GM12872 (cell line): ENCODE measurements at regions not wholly inside any gene's neighbourhood (a gene's known extent, or its start where the extent isn't known, plus 50 kb on each side); places are given as distances from the start of the nearest gene placed in this dataset.

Source experiments
- TF ChIP-seq, protein P1 (sequence below): IDR thresholded peaks from 3 replicates; pipeline ENCODE4 v1.5.1; 2011; ENCODE audit warnings: low read depth, mild to moderate bottlenecking, low read length, moderate library complexity; ENCODE audit not compliant: insufficient read depth

DNA sequence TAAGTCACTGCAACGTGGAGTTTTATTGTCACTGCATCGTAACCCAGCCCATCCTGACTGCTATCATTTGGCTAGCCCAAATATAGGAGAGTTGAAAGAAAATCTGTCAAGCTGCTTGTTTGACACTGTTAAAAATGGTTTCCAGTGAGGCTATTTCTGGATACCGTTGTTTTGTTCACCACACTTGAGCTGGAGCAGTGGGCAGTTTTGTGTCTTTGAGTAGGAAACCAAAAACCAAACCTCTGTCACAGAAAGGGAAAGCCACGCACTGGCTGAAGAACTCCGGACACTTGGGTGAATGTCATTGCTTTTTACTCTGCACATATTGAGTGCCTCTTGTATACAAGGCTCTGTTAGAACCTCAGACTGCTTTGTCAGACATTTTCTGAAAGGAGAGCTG, 446.4 kb upstream of the CFAP20DC start:
- TF ChIP-seq, protein P1, sequence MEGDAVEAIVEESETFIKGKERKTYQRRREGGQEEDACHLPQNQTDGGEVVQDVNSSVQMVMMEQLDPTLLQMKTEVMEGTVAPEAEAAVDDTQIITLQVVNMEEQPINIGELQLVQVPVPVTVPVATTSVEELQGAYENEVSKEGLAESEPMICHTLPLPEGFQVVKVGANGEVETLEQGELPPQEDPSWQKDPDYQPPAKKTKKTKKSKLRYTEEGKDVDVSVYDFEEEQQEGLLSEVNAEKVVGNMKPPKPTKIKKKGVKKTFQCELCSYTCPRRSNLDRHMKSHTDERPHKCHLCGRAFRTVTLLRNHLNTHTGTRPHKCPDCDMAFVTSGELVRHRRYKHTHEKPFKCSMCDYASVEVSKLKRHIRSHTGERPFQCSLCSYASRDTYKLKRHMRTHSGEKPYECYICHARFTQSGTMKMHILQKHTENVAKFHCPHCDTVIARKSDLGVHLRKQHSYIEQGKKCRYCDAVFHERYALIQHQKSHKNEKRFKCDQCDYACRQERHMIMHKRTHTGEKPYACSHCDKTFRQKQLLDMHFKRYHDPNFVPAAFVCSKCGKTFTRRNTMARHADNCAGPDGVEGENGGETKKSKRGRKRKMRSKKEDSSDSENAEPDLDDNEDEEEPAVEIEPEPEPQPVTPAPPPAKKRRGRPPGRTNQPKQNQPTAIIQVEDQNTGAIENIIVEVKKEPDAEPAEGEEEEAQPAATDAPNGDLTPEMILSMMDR = no peak

DNA sequence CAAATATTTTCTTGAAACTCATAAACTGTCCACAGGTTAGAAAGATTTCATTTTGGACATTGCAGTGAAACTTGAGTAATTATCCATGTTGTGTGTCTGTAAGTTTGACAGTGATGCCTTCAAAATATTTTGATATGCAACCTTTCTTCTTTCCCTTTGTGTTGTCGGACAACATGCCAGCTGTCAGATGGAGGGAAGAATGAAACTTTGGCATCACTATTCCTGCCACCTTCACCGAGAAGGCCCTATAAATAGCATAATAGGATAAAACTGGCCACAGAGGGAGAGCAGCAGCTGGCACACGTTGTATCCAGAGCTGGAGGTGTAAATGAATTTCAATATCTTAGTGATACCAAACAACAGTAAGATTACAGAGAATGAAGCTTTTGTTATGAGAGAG, 436.7 kb upstream of the CFAP20DC start:
- TF ChIP-seq, protein P1 = no peak

DNA sequence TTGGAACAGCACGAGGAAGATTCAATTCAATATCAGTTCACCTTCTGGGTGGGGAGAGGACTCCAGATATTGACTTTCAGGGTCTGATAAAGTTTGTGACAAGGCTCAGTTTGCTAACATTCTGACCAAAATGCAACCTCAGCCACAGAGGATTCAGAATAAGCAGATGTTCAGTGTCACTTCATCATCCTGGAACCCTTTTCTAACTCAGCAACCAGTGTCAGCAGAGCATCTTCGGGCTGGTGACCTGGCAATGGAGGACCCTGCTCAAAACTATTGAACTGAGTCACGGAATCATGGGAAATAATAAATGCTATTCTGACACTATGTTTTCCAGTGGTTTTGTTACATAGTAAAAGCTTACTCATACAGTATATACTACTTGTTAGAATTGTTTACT, 433.4 kb upstream of the CFAP20DC start:
- TF ChIP-seq, protein P1 = no peak

DNA sequence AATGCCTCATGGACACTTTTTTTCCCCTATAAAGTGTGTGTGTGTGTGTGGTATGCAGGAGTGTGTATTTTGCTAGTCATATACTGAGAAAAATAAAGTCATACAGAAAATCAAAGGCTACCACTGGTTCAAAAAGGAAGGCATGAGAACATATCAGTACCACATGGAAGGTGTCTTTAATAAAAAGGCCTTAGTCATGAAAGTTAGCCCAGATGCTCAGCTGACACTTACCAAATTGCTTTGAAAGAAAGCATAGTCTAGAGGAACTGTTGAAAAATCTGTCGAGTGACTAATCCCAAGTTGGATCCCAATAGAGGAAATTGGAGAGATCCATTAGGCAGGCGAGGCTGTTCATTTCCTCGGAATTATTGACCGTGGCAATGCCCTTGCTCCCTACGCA, 432.9 kb upstream of the CFAP20DC start:
- TF ChIP-seq, protein P1 = no peak

DNA sequence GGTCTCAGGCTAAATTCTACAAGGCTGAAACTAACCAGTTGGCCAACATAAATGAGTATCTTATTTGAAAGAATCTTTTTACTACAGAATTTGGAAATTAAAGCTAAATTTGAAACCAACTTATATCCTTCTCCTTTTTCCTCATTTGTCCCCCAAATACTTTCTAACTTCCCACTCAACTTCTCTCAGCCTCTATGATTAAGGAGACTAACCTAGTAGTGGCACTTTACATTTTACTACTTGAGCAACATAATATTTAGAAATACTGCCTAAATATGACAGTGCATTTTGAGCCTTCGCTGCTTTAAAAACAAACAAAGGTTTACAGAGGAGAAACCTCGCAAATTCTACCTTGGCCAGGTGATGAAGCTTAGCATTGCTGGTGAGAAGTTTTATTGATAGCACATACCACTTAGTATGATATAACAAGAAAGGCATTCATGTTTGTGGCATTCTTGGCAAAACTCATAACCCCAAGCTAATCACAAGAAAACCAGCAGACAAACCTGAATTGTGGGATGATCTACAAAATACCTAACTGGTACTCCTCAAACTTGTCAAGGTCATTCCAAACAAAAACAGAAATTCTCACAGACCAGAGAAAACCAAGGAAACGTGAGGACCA, 432.1 kb upstream of the CFAP20DC start:
- TF ChIP-seq, protein P1 = no peak

DNA sequence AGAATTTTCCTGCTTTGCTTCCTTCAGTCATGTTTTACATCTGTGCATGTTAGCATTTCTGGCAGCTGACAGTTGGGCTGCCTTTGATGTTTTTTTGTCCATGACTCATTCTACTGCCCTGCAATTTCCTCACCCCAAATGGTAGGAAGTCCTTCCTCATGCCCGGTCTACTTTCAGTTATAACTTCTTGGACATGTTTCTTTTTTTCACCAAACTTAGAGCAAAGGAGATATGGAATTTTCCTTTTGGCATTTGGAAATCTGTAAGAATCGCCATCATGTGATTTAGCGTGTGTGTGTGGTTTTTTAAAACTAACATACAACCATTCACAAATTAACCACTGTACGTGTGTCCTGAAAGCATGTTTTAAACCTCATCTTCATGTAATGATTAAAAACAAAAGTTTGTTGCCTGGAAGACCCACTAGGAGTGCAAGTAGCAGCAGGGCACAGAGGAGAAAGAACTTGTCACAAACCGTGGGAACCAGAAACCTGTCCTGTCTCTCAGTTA, 430.7 kb upstream of the CFAP20DC start:
- TF ChIP-seq, protein P1 = no peak

DNA sequence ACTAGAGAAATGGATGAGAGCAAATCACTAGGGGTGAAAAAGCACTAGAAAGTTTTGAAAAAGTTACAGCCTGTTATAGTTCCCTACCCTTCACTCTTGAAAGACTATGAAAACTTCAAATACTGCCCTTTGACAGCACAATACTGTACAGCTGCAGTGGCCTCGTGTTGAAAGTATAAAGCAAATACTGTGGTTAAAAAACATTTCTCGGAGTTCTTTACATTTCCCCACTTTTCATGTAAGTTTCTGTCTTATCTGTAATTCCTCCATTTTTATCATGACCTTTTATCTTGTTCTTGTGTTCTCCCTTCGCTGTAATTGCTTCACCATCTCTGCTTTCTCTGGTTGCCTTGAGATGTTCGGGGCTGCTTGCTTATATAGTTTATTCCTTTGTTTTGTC, 423.8 kb upstream of the CFAP20DC start:
- TF ChIP-seq, protein P1 = no peak
